ENCODE measurements at regions not wholly inside any gene's neighbourhood (a gene's known extent, or its start where the extent isn't known, plus 50 kb on each side); places are given as distances from the start of the nearest gene placed in this dataset.

GRCh38 chr12:124191024-124191359 lies 103.9 kb upstream of the RFLNA start:
- no peak for TF ChIP-seq CTCF (conservative IDR thresholded peaks at IDR 0.05 in 1 of 2, IDR thresholded peaks at IDR 0.05 in 1 of 2; ENCODE audit: extremely low read depth in 1 of 2, insufficient read depth in 1 of 2, low read depth in 1 of 2, low read length in 2 of 2)
- TF ChIP-seq EZH2 (IDR thresholded peaks at IDR 0.05; ENCODE audit: borderline replicate concordance, low read length): no peak

Measured in mammary epithelial cell (primary cell).